IMR-90 (cell line): ENCODE measurements at regions not wholly inside any gene's neighbourhood (a gene's known extent, or its start where the extent isn't known, plus 50 kb on each side); places are given as distances from the start of the nearest gene placed in this dataset.

Source experiments
- ATAC-seq: fragments of 200-7000 bp; cut with Tn5 transposase; 2 replicates; pipeline ENCODE4 v1.9.1; 2020; ENCODE audit warnings: low read depth, mild to moderate bottlenecking, moderate library complexity
- BruUV-seq: library from RNA; stranded (reverse); fragments of 400-500 nt; replicated peaks from 2 replicates; lab custom pipeline; 2021; lab: Mats Ljungman, UMichigan
- CTCF ChIA-PET: fragments of 300-600 bp; formaldehyde crosslinking; extraction: SDS; loops from one replicate; lab custom pipeline; 2021; ENCODE audit warnings: antibody characterized with exemption; lab: Yijun Ruan, JAX
- POLR2A ChIA-PET: fragments of 300-600 bp; sonication (Branson Sonifier 250); formaldehyde crosslinking; loops from one replicate; lab custom pipeline; 2022; ENCODE audit warnings: antibody characterized with exemption; ENCODE audit not compliant: unreplicated experiment; lab: Charles Lee
- DNase-seq: peaks from one replicate; pipeline ENCODE4 v3.0.0; 2013
- H2AFZ ChIP-seq: replicated peaks from 2 replicates; pipeline ENCODE3; 2013; ENCODE audit warnings: low read length, mild to moderate bottlenecking; ENCODE audit not compliant: poor library complexity
- H2AK5ac ChIP-seq: 2 replicates; pipeline ENCODE4 v1.6.1; 2013; ENCODE audit warnings: low read depth, low read length, inconsistent platforms
- H2AK9ac ChIP-seq: replicated peaks from 2 replicates; pipeline ENCODE3; 2013; ENCODE audit warnings: mild to moderate bottlenecking, low read depth, low read length, moderate library complexity; ENCODE audit not compliant: poor library complexity
- H2BK120ac ChIP-seq: 2 replicates; pipeline ENCODE4 v1.6.1; 2013; ENCODE audit warnings: low read depth, low read length, inconsistent platforms
- H2BK15ac ChIP-seq: 3 replicates; pipeline ENCODE4 v1.6.1; 2013; ENCODE audit warnings: low read depth, low read length, inconsistent platforms
- H2BK20ac ChIP-seq: 2 replicates; pipeline ENCODE4 v1.6.1; 2013; ENCODE audit warnings: low read depth, mild to moderate bottlenecking, inconsistent platforms, low read length, moderate library complexity
- H2BK5ac ChIP-seq: 2 replicates; pipeline ENCODE4 v1.6.1; 2013; ENCODE audit warnings: mild to moderate bottlenecking, low read depth, low read length, inconsistent platforms; ENCODE audit not compliant: poor library complexity, severe bottlenecking
- H3K14ac ChIP-seq: replicated peaks from 2 replicates; pipeline ENCODE4 v1.6.1; 2013; ENCODE audit warnings: low read depth, low read length, inconsistent platforms
- H3K18ac ChIP-seq: 2 replicates; pipeline ENCODE4 v1.6.1; 2013; ENCODE audit warnings: low read depth, low read length, control low read depth
- H3K23ac ChIP-seq: 2 replicates; pipeline ENCODE4 v1.6.1; 2013; ENCODE audit warnings: low read depth, low read length, inconsistent platforms
- H3K27ac ChIP-seq: 2 replicates; pipeline ENCODE4 v1.5.1; 2013; ENCODE audit warnings: mild to moderate bottlenecking, control low read depth, low read length; ENCODE audit not compliant: insufficient read depth
- H3K27me3 ChIP-seq: 2 replicates; pipeline ENCODE4 v1.6.1; 2013; ENCODE audit warnings: low read length; ENCODE audit not compliant: control insufficient read depth, insufficient read depth
- H3K36me3 ChIP-seq: 2 replicates; pipeline ENCODE4 v1.6.1; 2013; ENCODE audit warnings: low read length, mixed read lengths; ENCODE audit not compliant: control insufficient read depth, insufficient read depth
- H3K4ac ChIP-seq: 2 replicates; pipeline ENCODE4 v1.6.1; 2013; ENCODE audit warnings: low read depth, low read length, inconsistent platforms
- H3K4me1 ChIP-seq: 2 replicates; pipeline ENCODE4 v1.6.1; 2013; ENCODE audit warnings: low read length, mixed read lengths; ENCODE audit not compliant: control insufficient read depth, insufficient read depth
- H3K4me2 ChIP-seq: 2 replicates; pipeline ENCODE4 v1.6.1; 2013; ENCODE audit warnings: low read depth, mild to moderate bottlenecking, control low read depth, low read length, moderate library complexity
- H3K4me3 ChIP-seq: 2 replicates; pipeline ENCODE4 v1.5.1; 2013; ENCODE audit warnings: low read depth, mild to moderate bottlenecking, control low read depth, low read length, moderate library complexity; ENCODE audit not compliant: insufficient read depth
- H3K56ac ChIP-seq: 2 replicates; pipeline ENCODE4 v1.6.1; 2013; ENCODE audit warnings: low read length, inconsistent platforms; ENCODE audit not compliant: insufficient read depth; ENCODE audit errors: extremely low read depth
- H3K79me1 ChIP-seq, 2 experiments: 2 replicates each; pipeline ENCODE4 v1.6.1; 2013; ENCODE audit warnings: low read length in 2 of 2, inconsistent platforms in 1 of 2, low read depth in 1 of 2
- H3K9ac ChIP-seq: 2 replicates; pipeline ENCODE4 v1.6.1; 2013; ENCODE audit warnings: low read depth, low read length, control low read depth
- H3K9me1 ChIP-seq: 2 replicates; pipeline ENCODE4 v1.6.1; 2013; ENCODE audit warnings: low read length, inconsistent platforms; ENCODE audit not compliant: insufficient read depth
- H3K9me3 ChIP-seq: 2 replicates; pipeline ENCODE4 v1.6.1; 2013; ENCODE audit warnings: low read length; ENCODE audit not compliant: control insufficient read depth, insufficient read depth
- H4K20me1 ChIP-seq: 2 replicates; pipeline ENCODE4 v1.6.1; 2013; ENCODE audit warnings: low read length, inconsistent platforms; ENCODE audit not compliant: insufficient read depth
- H4K5ac ChIP-seq: 2 replicates; pipeline ENCODE4 v1.6.1; 2013; ENCODE audit warnings: mild to moderate bottlenecking, low read depth, low read length, control low read depth
- H4K8ac ChIP-seq, 2 experiments: 2 replicates each; pipeline ENCODE4 v1.6.1; 2013; ENCODE audit warnings: low read depth in 2 of 2, low read length in 2 of 2, control low read depth in 1 of 2, inconsistent platforms in 1 of 2
- H4K91ac ChIP-seq: 2 replicates; pipeline ENCODE4 v1.6.1; 2013; ENCODE audit warnings: low read depth, low read length, inconsistent platforms; ENCODE audit not compliant: insufficient read depth
- BHLHE40 ChIP-seq: fragments of 150-350 bp; IDR thresholded peaks from 2 replicates; pipeline ENCODE4 v1.6.1; 2016; ENCODE audit warnings: mild to moderate bottlenecking, low read depth, low read length
- CEBPB ChIP-seq: IDR thresholded peaks from 2 replicates; pipeline ENCODE4 v1.6.1; 2012; ENCODE audit warnings: low read depth, low read length, improper control_type of control experiment
- CHD1 ChIP-seq: IDR thresholded peaks from 2 replicates; pipeline ENCODE4 v1.6.1; 2012; ENCODE audit warnings: low read depth, low read length, improper control_type of control experiment
- CTCF ChIP-seq: conservative IDR thresholded peaks from 2 replicates; pipeline ENCODE4 v1.5.1; 2012; ENCODE audit warnings: mild to moderate bottlenecking, low read depth, low read length, improper control_type of control experiment
- ELK1 ChIP-seq: fragments of 150-350 bp; IDR thresholded peaks from 2 replicates; pipeline ENCODE4 v1.6.1; 2016; ENCODE audit warnings: low read depth, mild to moderate bottlenecking, low read length, moderate library complexity, borderline replicate concordance
- MAFK ChIP-seq: IDR thresholded peaks from 2 replicates; pipeline ENCODE4 v1.6.1; 2012; ENCODE audit warnings: low read depth, low read length, improper control_type of control experiment
- MAZ ChIP-seq: IDR thresholded peaks from 2 replicates; pipeline ENCODE4 v1.6.1; 2012; ENCODE audit warnings: low read depth, mild to moderate bottlenecking, low read length, improper control_type of control experiment, moderate library complexity, borderline replicate concordance
- MXI1 ChIP-seq: IDR thresholded peaks from 2 replicates; pipeline ENCODE4 v1.6.1; 2012; ENCODE audit warnings: low read depth, mild to moderate bottlenecking, low read length, moderate library complexity, borderline replicate concordance
- NFE2L2 ChIP-seq: fragments of 150-350 bp; IDR thresholded peaks from 2 replicates; pipeline ENCODE4 v1.6.1; 2016; ENCODE audit warnings: low read depth, mild to moderate bottlenecking, low read length
- POLR2A ChIP-seq: IDR thresholded peaks from 2 replicates; pipeline ENCODE4 v1.6.1; 2012; ENCODE audit warnings: mild to moderate bottlenecking, low read depth, low read length
- RCOR1 ChIP-seq: IDR thresholded peaks from 2 replicates; pipeline ENCODE4 v1.6.1; 2012; ENCODE audit warnings: mild to moderate bottlenecking, low read length, improper control_type of control experiment; ENCODE audit not compliant: insufficient replicate concordance
- SMC3 ChIP-seq: fragments of 150-350 bp; IDR thresholded peaks from 2 replicates; pipeline ENCODE4 v1.6.1; 2016; ENCODE audit warnings: low read depth, mild to moderate bottlenecking, antibody characterized with exemption, low read length, moderate library complexity
- USF2 ChIP-seq: fragments of 150-350 bp; IDR thresholded peaks from 2 replicates; pipeline ENCODE4 v1.6.1; 2017; ENCODE audit warnings: mild to moderate bottlenecking, antibody characterized with exemption, low read length, low read depth
- WGBS, 2 experiments: methylation state at CpG; one replicate each; pipeline versions ENCODE4 v1.1.5 to v1.1.7; 2013; ENCODE audit warnings: missing lambda C conversion rate in 2 of 2; ENCODE audit not compliant: insufficient read length in 1 of 2; ENCODE audit errors: extremely low coverage in 2 of 2; 5-methylcytosine and 5-hydroxymethylcytosine counted together
- dilution Hi-C: fragments of 300-500 bp; cut with HindIII; formaldehyde crosslinking; loops from one replicate; pipeline ENCODE4 v1.14.3; 2018; ENCODE audit warnings: low sequenced_read_pairs; ENCODE audit not compliant: unreplicated experiment
- in situ Hi-C: fragments of 300-500 bp; cut with MboI; formaldehyde crosslinking; loops from 3 replicates; pipeline ENCODE4 v1.14.3; 2019; ENCODE audit warnings: low sequenced_read_pairs, inconsistent platforms, mixed read lengths
- intact Hi-C: fragments of 100-400 bp; cut with micrococcal nuclease; formaldehyde crosslinking; loops from 2 replicates; pipeline ENCODE4 v1.10.0; 2022

GRCh38 chr5:8289779-8290178, 420.8 kb downstream of the MTRR start:
- no peak overlapping the region for H2BK5ac ChIP-seq
- no peaks in the 10 kb centered on the region for H3K79me1 ChIP-seq
- H2AK9ac ChIP-seq, result no peak overlapping the region
- intact Hi-C loops (no loop called here), in situ Hi-C loops (no loop called here), dilution Hi-C loops (no loop called here)
- no peak overlapping the region for H3K18ac ChIP-seq
- ATAC-seq (no peak), DNase-seq (no peak)
- no peak overlapping the region for H2AK5ac ChIP-seq
- no peak overlapping the region for H3K9ac ChIP-seq
- no peaks in the 10 kb centered on the region for H4K20me1 ChIP-seq
- no peaks in the 10 kb centered on the region for H3K27me3 ChIP-seq
- no peaks in the 10 kb centered on the region for H3K9me1 ChIP-seq
- H2BK20ac ChIP-seq, result no peak overlapping the region
- no peak overlapping the region for H2BK15ac ChIP-seq
- H4K91ac ChIP-seq, result no peak overlapping the region
- H3K56ac ChIP-seq, result no peak overlapping the region
- BruUV-seq, result no TSS peak
- no peak overlapping the region for H2AFZ ChIP-seq
- no peak overlapping the region for H2BK120ac ChIP-seq
- no peaks in the 10 kb centered on the region for H3K4me1 ChIP-seq
- no peak overlapping the region for H3K14ac ChIP-seq
- H3K23ac ChIP-seq, result no peak overlapping the region
- CTCF ChIA-PET, result no interaction called here
- H3K4ac ChIP-seq, result no peak overlapping the region
- H3K9me3 ChIP-seq, result no peaks in the 10 kb centered on the region
- H3K4me2 ChIP-seq, result no peak overlapping the region
- H3K4me3 ChIP-seq, result no peak overlapping the region
- POLR2A ChIA-PET, result no interaction called here
- H4K8ac ChIP-seq, result no peak overlapping the region
- no peaks in the 10 kb centered on the region for H3K36me3 ChIP-seq
- TF ChIP-seq ELK1 (no peak), BHLHE40 (no peak), MAFK (no peak), SMC3 (no peak), USF2 (no peak), CEBPB (no peak), MXI1 (no peak), POLR2A (no peak), CHD1 (no peak), CTCF (no peak), NFE2L2 (no peak), RCOR1 (no peak), MAZ (no peak)
- no peak overlapping the region for H3K27ac ChIP-seq
- no CpG with 5 or more reads among the region's 1 CpG for WGBS, 2 experiments
- no peak overlapping the region for H4K5ac ChIP-seq
